H9 (cell line): ENCODE measurements at regions not wholly inside any gene's neighbourhood (a gene's known extent, or its start where the extent isn't known, plus 50 kb on each side); places are given as distances from the start of the nearest gene placed in this dataset.

Experiments
- DNase-seq: peaks from one replicate; pipeline ENCODE4 v3.0.0-alpha.2; 2017
- H2AFZ ChIP-seq: one replicate; pipeline ENCODE4 v1.6.1; 2013; ENCODE audit warnings: mild to moderate bottlenecking, low read length, control low read depth, moderate library complexity
- H2AK5ac ChIP-seq: 2 replicates; pipeline ENCODE4 v1.6.1; 2013; ENCODE audit warnings: low read length, control low read depth, mixed read lengths; ENCODE audit not compliant: insufficient read length
- H2BK120ac ChIP-seq: one replicate; pipeline ENCODE4 v1.6.1; 2013; ENCODE audit warnings: low read depth, mild to moderate bottlenecking, low read length, control low read depth, inconsistent platforms; ENCODE audit not compliant: poor library complexity, severe bottlenecking
- H2BK12ac ChIP-seq: 2 replicates; pipeline ENCODE4 v1.6.1; 2013; ENCODE audit warnings: low read length, control low read depth, mixed read lengths, low read depth; ENCODE audit not compliant: insufficient read length
- H2BK15ac ChIP-seq: 2 replicates; pipeline ENCODE4 v1.6.1; 2013; ENCODE audit warnings: low read depth, low read length, control low read depth
- H2BK20ac ChIP-seq: one replicate; pipeline ENCODE4 v1.6.1; 2013; ENCODE audit warnings: low read depth, mild to moderate bottlenecking, low read length, control low read depth, inconsistent platforms; ENCODE audit not compliant: poor library complexity, severe bottlenecking
- H2BK5ac ChIP-seq: 2 replicates; pipeline ENCODE4 v1.6.1; 2013; ENCODE audit warnings: low read length, control low read depth, mixed read lengths; ENCODE audit not compliant: insufficient read length
- H3K14ac ChIP-seq: 2 replicates; pipeline ENCODE4 v1.6.1; 2013; ENCODE audit warnings: low read length, control low read depth; ENCODE audit not compliant: insufficient read depth
- H3K18ac ChIP-seq: 2 replicates; pipeline ENCODE4 v1.6.1; 2013; ENCODE audit warnings: low read depth, mild to moderate bottlenecking, mixed read lengths, low read length, control low read depth; ENCODE audit not compliant: insufficient read length
- H3K23ac ChIP-seq: 2 replicates; pipeline ENCODE4 v1.6.1; 2013; ENCODE audit warnings: low read length, control low read depth, mixed read lengths, low read depth; ENCODE audit not compliant: insufficient read length
- H3K23me2 ChIP-seq: 2 replicates; pipeline ENCODE4 v1.6.1; 2013; ENCODE audit warnings: low read depth, mild to moderate bottlenecking, mixed read lengths, low read length, control low read depth; ENCODE audit not compliant: insufficient read length, poor library complexity, severe bottlenecking
- H3K27ac ChIP-seq: 2 replicates; pipeline ENCODE4 v1.5.1; 2013; ENCODE audit warnings: low read length, control low read depth, mixed read lengths, low read depth; ENCODE audit not compliant: insufficient read length
- H3K27me3 ChIP-seq: 2 replicates; pipeline ENCODE4 v1.6.1; 2013; ENCODE audit warnings: low read length, control low read depth, inconsistent platforms; ENCODE audit not compliant: insufficient read depth
- H3K4ac ChIP-seq: 2 replicates; pipeline ENCODE4 v1.6.1; 2013; ENCODE audit warnings: low read depth, mild to moderate bottlenecking, control low read depth, inconsistent platforms, low read length, moderate library complexity
- H3K4me1 ChIP-seq: 2 replicates; pipeline ENCODE4 v1.6.1; 2013; ENCODE audit warnings: low read length, control low read depth, inconsistent platforms; ENCODE audit not compliant: insufficient read depth
- H3K4me2 ChIP-seq: 2 replicates; pipeline ENCODE4 v1.6.1; 2013; ENCODE audit warnings: low read length, control low read depth, mixed read lengths; ENCODE audit not compliant: insufficient read length, insufficient read depth
- H3K56ac ChIP-seq: 2 replicates; pipeline ENCODE4 v1.6.1; 2013; ENCODE audit warnings: low read depth, mild to moderate bottlenecking, mixed read lengths, low read length, control low read depth; ENCODE audit not compliant: insufficient read length
- H3K79me1 ChIP-seq: 2 replicates; pipeline ENCODE4 v1.6.1; 2013; ENCODE audit warnings: low read depth, mild to moderate bottlenecking, moderate library complexity, low read length, control low read depth, inconsistent platforms; ENCODE audit not compliant: insufficient read depth, poor library complexity, severe bottlenecking
- H3K79me2 ChIP-seq: 2 replicates; pipeline ENCODE4 v1.6.1; 2013; ENCODE audit warnings: low read length, control low read depth, inconsistent platforms; ENCODE audit not compliant: insufficient read depth
- H3K9ac ChIP-seq: 2 replicates; pipeline ENCODE4 v1.6.1; 2013; ENCODE audit warnings: low read length, control low read depth, mixed read lengths; ENCODE audit not compliant: insufficient read length; ENCODE audit errors: extremely low read depth
- H3K9me3 ChIP-seq: one replicate; pipeline ENCODE4 v1.6.1; 2013; ENCODE audit warnings: low read depth, low read length, inconsistent platforms; ENCODE audit not compliant: control insufficient read depth
- H3T11ph ChIP-seq: one replicate; pipeline ENCODE4 v1.6.1; 2013; ENCODE audit warnings: mild to moderate bottlenecking, low read length, control low read depth, inconsistent platforms
- H4K20me1 ChIP-seq: one replicate; pipeline ENCODE4 v1.6.1; 2013; ENCODE audit not compliant: control insufficient read depth, insufficient read length, insufficient read depth
- H4K5ac ChIP-seq: 2 replicates; pipeline ENCODE4 v1.6.1; 2013; ENCODE audit warnings: low read depth, mild to moderate bottlenecking, mixed read lengths, low read length, control low read depth; ENCODE audit not compliant: insufficient read length
- H4K8ac ChIP-seq: replicated peaks from 2 replicates; pipeline ENCODE4 v1.6.1; 2013; ENCODE audit warnings: low read length, control low read depth, mixed read lengths, low read depth; ENCODE audit not compliant: insufficient read length
- H4K91ac ChIP-seq: 2 replicates; pipeline ENCODE4 v1.6.1; 2013; ENCODE audit warnings: low read depth, mild to moderate bottlenecking, moderate library complexity, mixed read lengths, low read length, control low read depth; ENCODE audit not compliant: insufficient read length
- H3K27ac Mint-ChIP-seq, 3 experiments: 2 replicates in 2 of 3; 3 replicates in 1 of 3; pipeline ENCODE4 v1.8.0; 2020 to 2021; ENCODE audit warnings: mixed read lengths in 3 of 3, mild to moderate bottlenecking in 1 of 3, moderate library complexity in 1 of 3
- H3K27me3 Mint-ChIP-seq: 2 replicates; pipeline ENCODE4 v1.8.0; 2021; ENCODE audit warnings: low read depth, mild to moderate bottlenecking, moderate library complexity, mixed read lengths
- H3K36me3 Mint-ChIP-seq, 3 experiments: 2 replicates in 2 of 3; 3 replicates in 1 of 3; pipeline ENCODE4 v1.8.0; 2020 to 2021; ENCODE audit warnings: low read depth in 3 of 3, mixed read lengths in 3 of 3; ENCODE audit not compliant: insufficient read depth in 1 of 3
- H3K4me1 Mint-ChIP-seq, 2 experiments: 2 replicates each; pipeline ENCODE4 v1.8.0; 2020; ENCODE audit warnings: mixed read lengths in 2 of 2
- H3K4me3 Mint-ChIP-seq, 2 experiments: 2 replicates in 1 of 2; 3 replicates in 1 of 2; pipeline ENCODE4 v1.8.0; 2020 to 2021; ENCODE audit warnings: mild to moderate bottlenecking in 2 of 2, mixed read lengths in 2 of 2, moderate library complexity in 1 of 2
- H3K9me3 Mint-ChIP-seq, 2 experiments: 2 replicates in 1 of 2; 3 replicates in 1 of 2; pipeline ENCODE4 v1.8.0; 2020; ENCODE audit warnings: mild to moderate bottlenecking in 2 of 2, mixed read lengths in 2 of 2, moderate library complexity in 1 of 2
- CTCF ChIP-seq: fragments of 200-600 bp; sonication (generic); conservative IDR thresholded peaks from 3 replicates; pipeline ENCODE4 v1.8.0; 2021; ENCODE audit warnings: antibody characterized with exemption, mild to moderate bottlenecking
- WGBS: extraction: QIAGEN DNeasy Blood & Tissue Kit; methylation state at CpG from one replicate; pipeline ENCODE4 v1.1.7; 2013; ENCODE audit warnings: missing lambda C conversion rate, low lambda C conversion rate, mixed read lengths; ENCODE audit not compliant: insufficient read length; ENCODE audit errors: extremely low coverage; 5-methylcytosine and 5-hydroxymethylcytosine counted together

DNA sequence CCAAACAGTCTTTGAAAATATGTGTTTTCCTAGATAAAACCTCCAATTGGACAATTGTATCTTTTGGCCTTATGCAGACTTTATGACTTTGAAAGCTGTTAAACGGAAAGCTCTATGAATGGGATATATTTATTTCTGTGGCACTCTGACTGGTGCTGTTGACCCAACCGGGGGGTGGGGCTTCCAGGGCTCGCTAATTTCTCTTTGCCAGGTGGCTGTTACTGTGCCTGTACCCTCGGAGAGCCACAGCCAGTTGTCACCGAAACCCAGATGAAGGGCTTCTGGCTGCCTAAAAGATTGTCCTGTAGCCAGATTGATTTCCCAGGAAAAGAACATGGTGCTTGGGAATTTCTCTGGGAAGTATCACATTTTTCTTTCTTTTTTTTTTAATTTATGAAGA, 132.7 kb upstream of the NAV2 start:
- no peak overlapping the region for H3K56ac ChIP-seq
- H3K79me1 ChIP-seq, result no peaks in the 10 kb centered on the region
- H2BK12ac ChIP-seq, result no peak overlapping the region
- no peak overlapping the region for H2BK15ac ChIP-seq
- H2BK120ac ChIP-seq, result no peak overlapping the region
- no peaks in the 10 kb centered on the region for H3K27me3 ChIP-seq
- H3K14ac ChIP-seq, result no peak overlapping the region
- no peaks in the 10 kb centered on the region for H3K36me3 Mint-ChIP-seq
- H4K5ac ChIP-seq, result no peak overlapping the region
- no peak overlapping the region for H3K4me3 Mint-ChIP-seq
- no peak overlapping the region for H3T11ph ChIP-seq
- no peaks in the 10 kb centered on the region for H4K20me1 ChIP-seq
- peaks cover 9% of the 10 kb centered on the region for H3K27me3 Mint-ChIP-seq
- no peaks in the 10 kb centered on the region for H3K9me3 Mint-ChIP-seq
- H3K79me2 ChIP-seq, result no peaks in the 10 kb centered on the region
- no peak overlapping the region for H2BK5ac ChIP-seq
- no peak overlapping the region for H3K4me2 ChIP-seq
- no peak overlapping the region for H3K9ac ChIP-seq
- H2AK5ac ChIP-seq, result no peak overlapping the region
- H2BK20ac ChIP-seq, result no peak overlapping the region
- no peaks in the 10 kb centered on the region for H3K4me1 ChIP-seq
- no peak overlapping the region for H4K8ac ChIP-seq
- no peak for DNase-seq
- H3K4me1 Mint-ChIP-seq, result peaks cover 0 to 6% of the 10 kb centered on the region in 2 experiments; a peak in 1 of 4 replicates
- no peak overlapping the region for H3K18ac ChIP-seq
- no peak overlapping the region for H3K23ac ChIP-seq
- H3K9me3 ChIP-seq, result no peaks in the 10 kb centered on the region
- no peak overlapping the region for H3K4ac ChIP-seq
- TF ChIP-seq CTCF, result no peak
- no peak overlapping the region for H3K27ac Mint-ChIP-seq
- WGBS, result no CpG with 5 or more reads among the region's 5 CpGs
- H2AFZ ChIP-seq, result no peak overlapping the region
- no peak overlapping the region for H4K91ac ChIP-seq
- no peaks in the 10 kb centered on the region for H3K23me2 ChIP-seq
- no peak overlapping the region for H3K27ac ChIP-seq
